Liver (tissue), 8 donors: ENCODE measurements at regions not wholly inside any gene's neighbourhood (a gene's known extent, or its start where the extent isn't known, plus 50 kb on each side); places are given as distances from the start of the nearest gene placed in this dataset.

ENCODE experiments used
- DNase-seq: peaks from one replicate; pipeline ENCODE4 v3.0.0-alpha.2; 2017; ENCODE audit warnings: low spot score
- H3K27ac ChIP-seq, 2 donors: one replicate each; pipeline ENCODE4 v1.7.0; 2013; ENCODE audit warnings: inconsistent platforms in 2 of 2, low read length in 2 of 2, control low read depth in 1 of 2, low read depth in 1 of 2, mild to moderate bottlenecking in 1 of 2
- H3K27me3 ChIP-seq, 4 donors: one replicate each; pipeline versions ENCODE4 v1.6.1 to v1.7.0; 2013; ENCODE audit warnings: low read length in 3 of 4, inconsistent platforms in 1 of 4, mild to moderate bottlenecking in 1 of 4, moderate library complexity in 1 of 4; ENCODE audit not compliant: control insufficient read depth in 4 of 4, insufficient read depth in 4 of 4
- H3K36me3 ChIP-seq, 4 donors: one replicate each; pipeline versions ENCODE4 v1.6.1 to v1.7.0; 2013; ENCODE audit warnings: low read length in 3 of 4, mild to moderate bottlenecking in 3 of 4, low read depth in 1 of 4, moderate library complexity in 1 of 4; ENCODE audit not compliant: control insufficient read depth in 4 of 4, insufficient read depth in 3 of 4
- H3K4me1 ChIP-seq, 4 donors: one replicate each; pipeline versions ENCODE4 v1.6.1 to v1.7.0; 2013; ENCODE audit warnings: low read length in 3 of 4, mild to moderate bottlenecking in 3 of 4, moderate library complexity in 1 of 4; ENCODE audit not compliant: control insufficient read depth in 4 of 4, insufficient read depth in 4 of 4
- H3K4me3 ChIP-seq, 3 donors: one replicate each; pipeline versions ENCODE4 v1.6.1 to v1.7.0; 2013; ENCODE audit warnings: low read length in 3 of 3, control low read depth in 1 of 3, low read depth in 1 of 3, mild to moderate bottlenecking in 1 of 3
- H3K9ac ChIP-seq, 2 donors: one replicate each; pipeline ENCODE4 v1.7.0; 2013; ENCODE audit warnings: low read length in 2 of 2, mild to moderate bottlenecking in 2 of 2, moderate library complexity in 2 of 2, control low read depth in 1 of 2, low read depth in 1 of 2
- H3K9me3 ChIP-seq, 4 donors: one replicate each; pipeline versions ENCODE4 v1.6.1 to v1.7.0; 2013; ENCODE audit warnings: low read length in 3 of 4; ENCODE audit not compliant: control insufficient read depth in 4 of 4
- ATF3 ChIP-seq: IDR thresholded peaks from 2 replicates; pipeline ENCODE4 v1.6.1; 2016; ENCODE audit warnings: antibody characterized with exemption
- CTCF ChIP-seq: fragments of 150-350 bp; IDR thresholded peaks from 2 replicates; pipeline ENCODE4 v1.5.1; 2017; ENCODE audit warnings: improper control_type of control experiment, low read depth, low read length; ENCODE audit not compliant: missing input control
- EGR1 ChIP-seq, 2 donors: IDR thresholded peaks; 2 replicates each; pipeline ENCODE4 v1.6.1; 2016 to 2018; ENCODE audit warnings: antibody characterized with exemption in 2 of 2, low read depth in 2 of 2
- FOXA1 ChIP-seq: IDR thresholded peaks from 2 replicates; pipeline ENCODE4 v1.6.1; 2016; ENCODE audit warnings: antibody characterized with exemption
- FOXA2 ChIP-seq: IDR thresholded peaks from 2 replicates; pipeline ENCODE4 v1.6.1; 2016; ENCODE audit warnings: antibody characterized with exemption
- GABPA ChIP-seq, 2 donors: IDR thresholded peaks in 1 of 2; conservative IDR thresholded peaks in 1 of 2; 2 replicates each; pipeline ENCODE4 v1.6.1; 2016; ENCODE audit warnings: antibody characterized with exemption in 2 of 2, mild to moderate bottlenecking in 1 of 2, moderate library complexity in 1 of 2
- HNF4A ChIP-seq, 2 donors: conservative IDR thresholded peaks; 2 replicates each; pipeline ENCODE4 v1.6.1; 2016; ENCODE audit warnings: antibody characterized with exemption in 2 of 2, mild to moderate bottlenecking in 2 of 2
- HNF4G ChIP-seq: IDR thresholded peaks from 2 replicates; pipeline ENCODE4 v1.6.1; 2016; ENCODE audit warnings: antibody characterized with exemption
- JUND ChIP-seq, 2 donors: IDR thresholded peaks; 2 replicates each; pipeline ENCODE4 v1.6.1; 2016; ENCODE audit warnings: antibody characterized with exemption in 2 of 2
- MAX ChIP-seq: IDR thresholded peaks from 2 replicates; pipeline ENCODE4 v1.6.1; 2016; ENCODE audit warnings: antibody characterized with exemption
- NR2F2 ChIP-seq: IDR thresholded peaks from 2 replicates; pipeline ENCODE4 v1.6.1; 2016; ENCODE audit warnings: antibody characterized with exemption
- RAD21 ChIP-seq, 2 donors: IDR thresholded peaks; 2 replicates each; pipeline ENCODE4 v1.6.1; 2016; ENCODE audit warnings: antibody characterized with exemption in 2 of 2, mild to moderate bottlenecking in 2 of 2
- REST ChIP-seq: IDR thresholded peaks from 2 replicates; pipeline ENCODE4 v1.6.1; 2016; ENCODE audit warnings: antibody characterized with exemption, mild to moderate bottlenecking
- RXRA ChIP-seq, 2 donors: IDR thresholded peaks; 2 replicates each; pipeline ENCODE4 v1.6.1; 2017 to 2018; ENCODE audit warnings: antibody characterized with exemption in 2 of 2, mild to moderate bottlenecking in 1 of 2
- SP1 ChIP-seq: IDR thresholded peaks from 2 replicates; pipeline ENCODE4 v1.6.1; 2018; ENCODE audit warnings: antibody characterized with exemption, mild to moderate bottlenecking
- TAF1 ChIP-seq: conservative IDR thresholded peaks from 2 replicates; pipeline ENCODE4 v1.6.1; 2016; ENCODE audit warnings: antibody characterized with exemption, mild to moderate bottlenecking
- YY1 ChIP-seq: IDR thresholded peaks from 2 replicates; pipeline ENCODE4 v1.6.1; 2016; ENCODE audit warnings: antibody characterized with exemption, mild to moderate bottlenecking
- ZBTB33 ChIP-seq: IDR thresholded peaks from 2 replicates; pipeline ENCODE4 v1.6.1; 2016; ENCODE audit warnings: antibody characterized with exemption
- WGBS: extraction: QIAGEN DNeasy Blood & Tissue Kit; methylation state at CpG from one replicate; pipeline ENCODE4 v1.1.7; 2013; 5-methylcytosine and 5-hydroxymethylcytosine counted together
- donor health status: healthy.
- donor health status: healthy.
- donor health status: healthy.
- donor health status: healthy.
- donor health status: healthy.

- no peaks in the 10 kb centered on the region for H3K36me3 ChIP-seq
- WGBS = 44% methylated on average over 1 of the region's 1 CpG
- no peaks in the 10 kb centered on the region for H3K9me3 ChIP-seq
- no peaks in the 10 kb centered on the region for H3K27me3 ChIP-seq
- DNase-seq = no peak
- no peak overlapping the region for H3K4me3 ChIP-seq
- H3K27ac ChIP-seq = no peak overlapping the region
- no peaks in the 10 kb centered on the region for H3K4me1 ChIP-seq
- no peak for TF ChIP-seq FOXA2
- TF ChIP-seq MAX = no peak
- no peak for TF ChIP-seq SP1
- TF ChIP-seq JUND (IDR thresholded peaks at IDR 0.05) = no peak
- TF ChIP-seq EGR1 (IDR thresholded peaks at IDR 0.05; ENCODE audit: low read depth in 2 of 2) = no peak
- no peak overlapping the region for H3K9ac ChIP-seq
These were observed 1054.8 kb upstream of the C9orf72 start for GRCh38 chr9:28628031-28628430.

- Histone ChIP-seq H3K27ac (no peak overlapping the region), H3K27me3 (no peaks in the 10 kb centered on the region), H3K9ac (no peak overlapping the region), H3K4me1 (no peaks in the 10 kb centered on the region), H3K4me3 (no peak overlapping the region), H3K9me3 (peaks cover 0 to 2% (median under 1%) of the 10 kb centered on the region in 4 donors), H3K36me3 (no peaks in the 10 kb centered on the region)
- WGBS = 86% methylated on average over 3 of the region's 3 CpGs
- DNase-seq = no peak
- no peak for TF ChIP-seq FOXA2
- no peak for TF ChIP-seq GABPA (IDR thresholded peaks at IDR 0.05 in 1 of 2, conservative IDR thresholded peaks at IDR 0.05 in 1 of 2)
- TF ChIP-seq REST = no peak
- no peak for TF ChIP-seq NR2F2
- no peak for TF ChIP-seq ATF3
- TF ChIP-seq ZBTB33 = no peak
- no peak for TF ChIP-seq FOXA1
- no peak for TF ChIP-seq EGR1 (IDR thresholded peaks at IDR 0.05; ENCODE audit: low read depth in 2 of 2)
- no peak for TF ChIP-seq JUND (IDR thresholded peaks at IDR 0.05)
- no peak for TF ChIP-seq TAF1
- TF ChIP-seq HNF4A (conservative IDR thresholded peaks at IDR 0.05) = no peak
- no peak for TF ChIP-seq MAX
- no peak for TF ChIP-seq HNF4G
- TF ChIP-seq CTCF = no peak
- no peak for TF ChIP-seq RXRA (IDR thresholded peaks at IDR 0.05)
- no peak for TF ChIP-seq SP1
- no peak for TF ChIP-seq YY1
- no peak for TF ChIP-seq RAD21 (IDR thresholded peaks at IDR 0.05)
These were observed 1075.4 kb upstream of the C9orf72 start for GRCh38 chr9:28648723-28649122.
